GM23338 (cell line): ENCODE measurements at regions not wholly inside any gene's neighbourhood (a gene's known extent, or its start where the extent isn't known, plus 50 kb on each side); places are given as distances from the start of the nearest gene placed in this dataset.

Experiments used
- ATAC-seq: fragments of 200-7000 bp; cut with Tn5 transposase; 3 replicates; pipeline ENCODE4 v1.9.1; 2020
- DNase-seq: peaks from one replicate; pipeline ENCODE4 v3.0.0-alpha.2; 2015; ENCODE audit warnings: low spot score
- H2AFZ ChIP-seq: fragments of 200-600 bp; sonication (generic); 2 replicates; pipeline ENCODE4 v1.8.0; 2016; ENCODE audit warnings: antibody characterized with exemption, mild to moderate bottlenecking, moderate library complexity
- H3F3A ChIP-seq: fragments of 200-600 bp; sonication (generic); replicated peaks from 2 replicates; pipeline ENCODE4 v1.8.0; 2017; ENCODE audit warnings: antibody characterized with exemption, mixed run types, low read depth
- H3K27ac ChIP-seq: fragments of 200-600 bp; sonication (generic); 2 replicates; pipeline ENCODE4 v1.6.1; 2016; ENCODE audit warnings: low read depth
- H3K27me3 ChIP-seq: fragments of 200-600 bp; sonication (generic); 2 replicates; pipeline ENCODE4 v1.8.0; 2016; ENCODE audit warnings: mild to moderate bottlenecking, mixed run types, moderate library complexity; ENCODE audit not compliant: insufficient read depth
- H3K36me3 ChIP-seq: fragments of 200-600 bp; sonication (generic); 2 replicates; pipeline ENCODE4 v1.8.0; 2016; ENCODE audit warnings: mild to moderate bottlenecking; ENCODE audit not compliant: insufficient read depth
- H3K4me1 ChIP-seq: fragments of 200-600 bp; sonication (generic); 2 replicates; pipeline ENCODE4 v1.8.0; 2016; ENCODE audit warnings: mild to moderate bottlenecking, moderate library complexity; ENCODE audit not compliant: insufficient read depth
- H3K4me2 ChIP-seq: fragments of 200-600 bp; sonication (generic); 2 replicates; pipeline ENCODE4 v1.7.1; 2017; ENCODE audit warnings: mixed run types
- H3K4me3 ChIP-seq: fragments of 200-600 bp; sonication (generic); 2 replicates; pipeline ENCODE4 v1.6.1; 2016; ENCODE audit warnings: mixed run types
- H3K79me2 ChIP-seq: fragments of 200-600 bp; sonication (generic); replicated peaks from 2 replicates; pipeline ENCODE4 v1.8.0; 2017; ENCODE audit warnings: mild to moderate bottlenecking; ENCODE audit not compliant: insufficient read depth
- H3K9me2 ChIP-seq: fragments of 200-600 bp; sonication (generic); 2 replicates; pipeline ENCODE4 v1.8.0; 2017; ENCODE audit not compliant: insufficient read depth
- H4K20me1 ChIP-seq: fragments of 200-600 bp; sonication (generic); replicated peaks from 2 replicates; pipeline ENCODE4 v1.8.0; 2017; ENCODE audit warnings: mild to moderate bottlenecking; ENCODE audit not compliant: insufficient read depth
- H3K27ac Mint-ChIP-seq: 2 replicates; pipeline ENCODE4 v1.8.0; 2020; ENCODE audit warnings: inconsistent platforms, mild to moderate bottlenecking, moderate library complexity, mixed read lengths
- H3K27me3 Mint-ChIP-seq: 3 replicates; pipeline ENCODE4 v1.8.0; 2022; ENCODE audit warnings: low read depth, mild to moderate bottlenecking, moderate library complexity, mixed read lengths, inconsistent platforms; ENCODE audit not compliant: insufficient read depth, poor library complexity
- H3K36me3 Mint-ChIP-seq: 3 replicates; pipeline ENCODE4 v1.8.0; 2021; ENCODE audit warnings: low read depth, mild to moderate bottlenecking, inconsistent platforms, moderate library complexity, mixed read lengths
- H3K4me1 Mint-ChIP-seq: 3 replicates; pipeline ENCODE4 v1.8.0; 2020; ENCODE audit warnings: mild to moderate bottlenecking, inconsistent platforms, mixed read lengths
- H3K4me3 Mint-ChIP-seq: 3 replicates; pipeline ENCODE4 v1.8.0; 2021; ENCODE audit warnings: moderate library complexity, mild to moderate bottlenecking, inconsistent platforms, mixed read lengths
- H3K9me3 Mint-ChIP-seq: 3 replicates; pipeline ENCODE4 v1.8.0; 2020; ENCODE audit warnings: moderate library complexity, mild to moderate bottlenecking, inconsistent platforms, mixed read lengths
- EZH2phosphoT487 ChIP-seq: fragments of 200-600 bp; sonication (generic); IDR thresholded peaks from one replicate; pipeline ENCODE4 v1.8.1; 2018; ENCODE audit warnings: antibody characterized with exemption; ENCODE audit not compliant: unreplicated experiment
- JUNB ChIP-seq: IDR thresholded peaks from one replicate; pipeline ENCODE4 v1.6.1; 2016; ENCODE audit warnings: antibody characterized with exemption; ENCODE audit not compliant: unreplicated experiment
- NANOG ChIP-seq: IDR thresholded peaks from 2 replicates; pipeline ENCODE4 v1.6.1; 2016; ENCODE audit warnings: antibody characterized with exemption, borderline replicate concordance
- POLR2AphosphoS5 ChIP-seq: IDR thresholded peaks from 2 replicates; pipeline ENCODE4 v1.6.1; 2016; ENCODE audit warnings: antibody characterized with exemption, low read depth
- STAT1 ChIP-seq: IDR thresholded peaks from one replicate; pipeline ENCODE4 v1.6.1; 2016; ENCODE audit warnings: antibody characterized with exemption; ENCODE audit not compliant: unreplicated experiment
- ZNF331 ChIP-seq: fragments of 250-450 bp; sonication (Bioruptor Pico); IDR thresholded peaks from 2 replicates; pipeline ENCODE4 v1.5.0; 2020; ENCODE audit warnings: low read depth, mild to moderate bottlenecking, moderate library complexity
- TF ChIP-seq, protein P1 (sequence below), 2 experiments: fragments of 200-600 bp in 1 of 2; sonication (generic) in 1 of 2; conservative IDR thresholded peaks; 2 replicates each; pipeline versions ENCODE4 v1.5.1 to v1.6.1; 2016 to 2017; ENCODE audit warnings: antibody characterized with exemption in 2 of 2, low read depth in 2 of 2, mild to moderate bottlenecking in 2 of 2, moderate library complexity in 1 of 2
- TF ChIP-seq, protein P2 (sequence below): fragments of 250-450 bp; sonication (Bioruptor Pico); IDR thresholded peaks from 2 replicates; pipeline ENCODE4 v1.5.0; 2020; ENCODE audit warnings: mild to moderate bottlenecking, moderate library complexity

DNA sequence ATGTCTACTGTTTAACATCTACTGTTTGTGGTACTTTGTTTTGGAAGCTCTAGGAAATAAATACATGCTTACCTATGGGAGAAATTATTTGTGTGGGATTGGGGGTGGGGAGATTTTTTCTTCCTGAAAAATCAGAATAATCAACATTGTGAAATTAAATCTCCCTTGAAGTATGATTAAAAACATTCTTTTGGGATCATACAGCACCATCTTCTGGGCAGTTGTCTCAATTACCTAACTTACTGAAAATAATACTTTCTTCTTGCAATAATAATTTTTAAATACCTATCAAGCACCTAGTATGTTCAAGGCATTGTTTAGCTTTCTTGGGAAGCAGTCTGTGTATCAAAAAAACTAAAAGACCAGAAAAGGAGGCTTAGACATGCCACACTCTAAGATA is 576.5 kb upstream of the ARGLU1 start:
- no peaks in the 10 kb centered on the region for H3K9me3 Mint-ChIP-seq
- H3K4me1 Mint-ChIP-seq = peaks cover 4% of the 10 kb centered on the region; the same call in 2 of the 3 replicates
- Histone ChIP-seq H3K27ac (no peak overlapping the region), H2AFZ (no peak overlapping the region), H3K9me2 (no peaks in the 10 kb centered on the region), H3K4me2 (no peak overlapping the region), H3K36me3 (no peaks in the 10 kb centered on the region), H3K4me1 (no peaks in the 10 kb centered on the region), H3F3A (no peaks in the 10 kb centered on the region), H3K4me3 (no peak overlapping the region), H4K20me1 (no peaks in the 10 kb centered on the region), H3K79me2 (no peaks in the 10 kb centered on the region), H3K27me3 (no peaks in the 10 kb centered on the region)
- peak; percentile 11 for DNase-seq
- TF ChIP-seq POLR2AphosphoS5 = no peak
- TF ChIP-seq, protein P1, sequence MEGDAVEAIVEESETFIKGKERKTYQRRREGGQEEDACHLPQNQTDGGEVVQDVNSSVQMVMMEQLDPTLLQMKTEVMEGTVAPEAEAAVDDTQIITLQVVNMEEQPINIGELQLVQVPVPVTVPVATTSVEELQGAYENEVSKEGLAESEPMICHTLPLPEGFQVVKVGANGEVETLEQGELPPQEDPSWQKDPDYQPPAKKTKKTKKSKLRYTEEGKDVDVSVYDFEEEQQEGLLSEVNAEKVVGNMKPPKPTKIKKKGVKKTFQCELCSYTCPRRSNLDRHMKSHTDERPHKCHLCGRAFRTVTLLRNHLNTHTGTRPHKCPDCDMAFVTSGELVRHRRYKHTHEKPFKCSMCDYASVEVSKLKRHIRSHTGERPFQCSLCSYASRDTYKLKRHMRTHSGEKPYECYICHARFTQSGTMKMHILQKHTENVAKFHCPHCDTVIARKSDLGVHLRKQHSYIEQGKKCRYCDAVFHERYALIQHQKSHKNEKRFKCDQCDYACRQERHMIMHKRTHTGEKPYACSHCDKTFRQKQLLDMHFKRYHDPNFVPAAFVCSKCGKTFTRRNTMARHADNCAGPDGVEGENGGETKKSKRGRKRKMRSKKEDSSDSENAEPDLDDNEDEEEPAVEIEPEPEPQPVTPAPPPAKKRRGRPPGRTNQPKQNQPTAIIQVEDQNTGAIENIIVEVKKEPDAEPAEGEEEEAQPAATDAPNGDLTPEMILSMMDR (conservative IDR thresholded peaks at IDR 0.05; ENCODE audit: low read depth in 2 of 2) = peak in 1 of 2 experiments; percentile 63; a peak in 3 of 4 replicates
- H3K4me3 Mint-ChIP-seq = no peak overlapping the region
- H3K27me3 Mint-ChIP-seq = peaks cover 2% of the 10 kb centered on the region
- no peak for ATAC-seq
- no peak overlapping the region for H3K27ac Mint-ChIP-seq
- H3K36me3 Mint-ChIP-seq = no peaks in the 10 kb centered on the region

- no peaks in the 10 kb centered on the region for H3K36me3 ChIP-seq
- no peaks in the 10 kb centered on the region for H4K20me1 ChIP-seq
- no peak for TF ChIP-seq NANOG
- TF ChIP-seq JUNB = no peak
- no peak for TF ChIP-seq STAT1
- TF ChIP-seq EZH2phosphoT487 = no peak
- TF ChIP-seq ZNF331 = no peak
- TF ChIP-seq, protein P2, sequence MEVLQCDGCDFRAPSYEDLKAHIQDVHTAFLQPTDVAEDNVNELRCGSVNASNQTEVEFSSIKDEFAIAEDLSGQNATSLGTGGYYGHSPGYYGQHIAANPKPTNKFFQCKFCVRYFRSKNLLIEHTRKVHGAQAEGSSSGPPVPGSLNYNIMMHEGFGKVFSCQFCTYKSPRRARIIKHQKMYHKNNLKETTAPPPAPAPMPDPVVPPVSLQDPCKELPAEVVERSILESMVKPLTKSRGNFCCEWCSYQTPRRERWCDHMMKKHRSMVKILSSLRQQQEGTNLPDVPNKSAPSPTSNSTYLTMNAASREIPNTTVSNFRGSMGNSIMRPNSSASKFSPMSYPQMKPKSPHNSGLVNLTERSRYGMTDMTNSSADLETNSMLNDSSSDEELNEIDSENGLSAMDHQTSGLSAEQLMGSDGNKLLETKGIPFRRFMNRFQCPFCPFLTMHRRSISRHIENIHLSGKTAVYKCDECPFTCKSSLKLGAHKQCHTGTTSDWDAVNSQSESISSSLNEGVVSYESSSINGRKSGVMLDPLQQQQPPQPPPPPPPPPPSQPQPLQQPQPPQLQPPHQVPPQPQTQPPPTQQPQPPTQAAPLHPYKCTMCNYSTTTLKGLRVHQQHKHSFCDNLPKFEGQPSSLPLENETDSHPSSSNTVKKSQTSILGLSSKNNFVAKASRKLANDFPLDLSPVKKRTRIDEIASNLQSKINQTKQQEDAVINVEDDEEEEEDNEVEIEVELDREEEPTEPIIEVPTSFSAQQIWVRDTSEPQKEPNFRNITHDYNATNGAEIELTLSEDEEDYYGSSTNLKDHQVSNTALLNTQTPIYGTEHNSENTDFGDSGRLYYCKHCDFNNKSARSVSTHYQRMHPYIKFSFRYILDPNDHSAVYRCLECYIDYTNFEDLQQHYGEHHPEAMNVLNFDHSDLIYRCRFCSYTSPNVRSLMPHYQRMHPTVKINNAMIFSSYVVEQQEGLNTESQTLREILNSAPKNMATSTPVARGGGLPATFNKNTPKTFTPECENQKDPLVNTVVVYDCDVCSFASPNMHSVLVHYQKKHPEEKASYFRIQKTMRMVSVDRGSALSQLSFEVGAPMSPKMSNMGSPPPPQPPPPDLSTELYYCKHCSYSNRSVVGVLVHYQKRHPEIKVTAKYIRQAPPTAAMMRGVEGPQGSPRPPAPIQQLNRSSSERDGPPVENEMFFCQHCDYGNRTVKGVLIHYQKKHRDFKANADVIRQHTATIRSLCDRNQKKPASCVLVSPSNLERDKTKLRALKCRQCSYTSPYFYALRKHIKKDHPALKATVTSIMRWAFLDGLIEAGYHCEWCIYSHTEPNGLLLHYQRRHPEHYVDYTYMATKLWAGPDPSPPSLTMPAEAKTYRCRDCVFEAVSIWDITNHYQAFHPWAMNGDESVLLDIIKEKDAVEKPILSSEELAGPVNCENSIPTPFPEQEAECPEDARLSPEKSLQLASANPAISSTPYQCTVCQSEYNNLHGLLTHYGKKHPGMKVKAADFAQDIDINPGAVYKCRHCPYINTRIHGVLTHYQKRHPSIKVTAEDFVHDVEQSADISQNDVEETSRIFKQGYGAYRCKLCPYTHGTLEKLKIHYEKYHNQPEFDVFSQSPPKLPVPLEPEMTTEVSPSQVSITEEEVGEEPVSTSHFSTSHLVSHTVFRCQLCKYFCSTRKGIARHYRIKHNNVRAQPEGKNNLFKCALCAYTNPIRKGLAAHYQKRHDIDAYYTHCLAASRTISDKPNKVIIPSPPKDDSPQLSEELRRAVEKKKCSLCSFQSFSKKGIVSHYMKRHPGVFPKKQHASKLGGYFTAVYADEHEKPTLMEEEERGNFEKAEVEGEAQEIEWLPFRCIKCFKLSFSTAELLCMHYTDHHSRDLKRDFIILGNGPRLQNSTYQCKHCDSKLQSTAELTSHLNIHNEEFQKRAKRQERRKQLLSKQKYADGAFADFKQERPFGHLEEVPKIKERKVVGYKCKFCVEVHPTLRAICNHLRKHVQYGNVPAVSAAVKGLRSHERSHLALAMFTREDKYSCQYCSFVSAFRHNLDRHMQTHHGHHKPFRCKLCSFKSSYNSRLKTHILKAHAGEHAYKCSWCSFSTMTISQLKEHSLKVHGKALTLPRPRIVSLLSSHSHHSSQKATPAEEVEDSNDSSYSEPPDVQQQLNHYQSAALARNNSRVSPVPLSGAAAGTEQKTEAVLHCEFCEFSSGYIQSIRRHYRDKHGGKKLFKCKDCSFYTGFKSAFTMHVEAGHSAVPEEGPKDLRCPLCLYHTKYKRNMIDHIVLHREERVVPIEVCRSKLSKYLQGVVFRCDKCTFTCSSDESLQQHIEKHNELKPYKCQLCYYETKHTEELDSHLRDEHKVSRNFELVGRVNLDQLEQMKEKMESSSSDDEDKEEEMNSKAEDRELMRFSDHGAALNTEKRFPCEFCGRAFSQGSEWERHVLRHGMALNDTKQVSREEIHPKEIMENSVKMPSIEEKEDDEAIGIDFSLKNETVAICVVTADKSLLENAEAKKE (CRISPR knock-in tag) = no peak
- TF ChIP-seq, protein P1 (conservative IDR thresholded peaks at IDR 0.05; ENCODE audit: low read depth in 2 of 2) = no peak
Measured at GRCh38 chr13:107141767-107142166, 573.8 kb upstream of the ARGLU1 start.

More at GRCh38 chr13:107141767-107142166, 573.8 kb upstream of the ARGLU1 start:
- no peaks in the 10 kb centered on the region; the same call in 1 of the 2 replicates for H3K9me2 ChIP-seq
- H3K9me3 Mint-ChIP-seq = no peaks in the 10 kb centered on the region
- no peaks in the 10 kb centered on the region for H3K4me1 ChIP-seq
- no peak overlapping the region for H3K27ac Mint-ChIP-seq
- H3K27ac ChIP-seq = no peak overlapping the region
- no peak overlapping the region for H2AFZ ChIP-seq
- H3K79me2 ChIP-seq = no peaks in the 10 kb centered on the region
- no peak overlapping the region for H3K4me3 ChIP-seq
- ATAC-seq = no peak
- no peaks in the 10 kb centered on the region for H3K27me3 ChIP-seq
- H3K4me1 Mint-ChIP-seq = peaks cover 4% of the 10 kb centered on the region; the same call in 2 of the 3 replicates
- H3K27me3 Mint-ChIP-seq = peaks cover 2% of the 10 kb centered on the region
- H3K36me3 Mint-ChIP-seq = no peaks in the 10 kb centered on the region
- H3K4me2 ChIP-seq = no peak overlapping the region
- no peak overlapping the region for H3K4me3 Mint-ChIP-seq
- DNase-seq = no peak
- no peaks in the 10 kb centered on the region for H3F3A ChIP-seq
